A549 (cell line): ENCODE measurements at regions not wholly inside any gene's neighbourhood (a gene's known extent, or its start where the extent isn't known, plus 50 kb on each side); places are given as distances from the start of the nearest gene placed in this dataset.

ENCODE experiments used
- ATAC-seq, 2 experiments: fragments of 200-7000 bp in 1 of 2; fragments of >200 bp in 1 of 2; cut with Nextera tagmentation in 1 of 2; cut with Tn5 transposase in 1 of 2; 3 replicates each; pipeline versions ENCODE4 v1.8.0 to v1.9.1; 2018 to 2020; ENCODE audit warnings: mild to moderate bottlenecking in 1 of 2, moderate library complexity in 1 of 2
- CTCF ChIA-PET: fragments of 300-600 bp; sonication (Branson Sonifier 250); formaldehyde crosslinking; extraction: SDS; loops from one replicate; lab custom pipeline; 2021; ENCODE audit warnings: antibody characterized with exemption, inconsistent platforms; lab: Yijun Ruan, JAX
- POLR2A ChIA-PET: fragments of 350-600 bp; formaldehyde crosslinking; extraction: SDS; loops from one replicate; lab custom pipeline; 2021; ENCODE audit warnings: antibody characterized with exemption, inconsistent platforms; lab: Yijun Ruan, JAX
- DNase-seq, 2 experiments: peaks; one replicate each; pipeline versions ENCODE4 v3.0.0 to v3.0.0-alpha.2; 2011 to 2016; ENCODE audit warnings: low read depth in 1 of 2, low spot score in 1 of 2
- FAIRE-seq: peaks from 2 replicates; lab custom pipeline; 2011; peaks lifted over from hg19 to GRCh38; lab: Jason Lieb, UNC
- H3K27ac ChIP-seq, 2 experiments: fragments of >200 bp; sonication (Bioruptor Twin); formaldehyde crosslinking; 3 replicates each; pipeline ENCODE4 v1.5.1; 2016 to 2017
- H3K4me1 ChIP-seq: fragments of >200 bp; sonication (Bioruptor Twin); formaldehyde crosslinking; 3 replicates; pipeline ENCODE4 v1.6.1; 2016
- H3K4me2 ChIP-seq: fragments of >200 bp; sonication (Bioruptor Twin); formaldehyde crosslinking; 3 replicates; pipeline ENCODE4 v1.6.1; 2016
- H3K4me3 ChIP-seq: fragments of >200 bp; sonication (Bioruptor Twin); formaldehyde crosslinking; 3 replicates; pipeline ENCODE4 v1.5.1; 2016
- H3K9me3 ChIP-seq: fragments of >200 bp; sonication (Bioruptor Twin); formaldehyde crosslinking; 3 replicates; pipeline ENCODE4 v1.6.1; 2016
- CHD2 ChIP-seq: fragments of 150-350 bp; IDR thresholded peaks from 2 replicates; pipeline ENCODE4 v1.6.1; 2014; ENCODE audit warnings: low read length; ENCODE audit not compliant: partially characterized antibody
- CHD4 ChIP-seq: fragments of 200-600 bp; sonication (generic); IDR thresholded peaks from 2 replicates; pipeline ENCODE4 v1.6.1; 2016; ENCODE audit warnings: antibody characterized with exemption, mild to moderate bottlenecking, borderline replicate concordance
- FOSL2 ChIP-seq, 2 experiments: fragments of 450-650 bp in 1 of 2; fragments of >200 bp in 1 of 2; sonication (Bioruptor Twin) in 1 of 2; formaldehyde crosslinking; IDR thresholded peaks; 2 replicates each; pipeline versions ENCODE4 v1.5.0 to v1.6.1; 2016 to 2020; ENCODE audit warnings: mild to moderate bottlenecking in 1 of 2, moderate library complexity in 1 of 2
- GATA3 ChIP-seq: IDR thresholded peaks from 2 replicates; pipeline ENCODE4 v1.6.1; 2012; ENCODE audit warnings: borderline replicate concordance
- HEYL ChIP-seq: fragments of 250-450 bp; sonication (Bioruptor Pico); IDR thresholded peaks from 2 replicates; pipeline ENCODE4 v1.8.0; 2021; ENCODE audit warnings: mild to moderate bottlenecking, moderate library complexity
- HOXB13 ChIP-seq: fragments of 250-450 bp; sonication (Bioruptor Pico); IDR thresholded peaks from 2 replicates; pipeline ENCODE4 v1.5.0; 2020; ENCODE audit warnings: low read depth, mild to moderate bottlenecking, moderate library complexity
- HOXB5 ChIP-seq: fragments of 250-450 bp; sonication (Bioruptor Pico); IDR thresholded peaks from 2 replicates; pipeline ENCODE4 v1.5.0; 2020; ENCODE audit warnings: mild to moderate bottlenecking, moderate library complexity
- JUN ChIP-seq, 2 experiments: fragments of >200 bp; sonication (Bioruptor Twin); formaldehyde crosslinking; IDR thresholded peaks; 2 replicates in 1 of 2; 3 replicates in 1 of 2; pipeline ENCODE4 v1.6.1; 2016 to 2017
- JUNB ChIP-seq: fragments of >200 bp; sonication (Bioruptor Twin); formaldehyde crosslinking; IDR thresholded peaks from 2 replicates; pipeline ENCODE4 v1.6.1; 2016
- NPAS2 ChIP-seq: fragments of 250-450 bp; sonication (Bioruptor Pico); IDR thresholded peaks from 2 replicates; pipeline ENCODE4 v1.8.0; 2022; ENCODE audit warnings: mild to moderate bottlenecking, moderate library complexity, borderline replicate concordance
- PHF8 ChIP-seq: fragments of 200-600 bp; sonication (generic); IDR thresholded peaks from 2 replicates; pipeline ENCODE4 v1.6.1; 2016; ENCODE audit warnings: low read depth, mild to moderate bottlenecking, antibody characterized with exemption, moderate library complexity, borderline replicate concordance
- POLR2A ChIP-seq: IDR thresholded peaks from 2 replicates; pipeline ENCODE4 v1.6.1; 2012; ENCODE audit warnings: mild to moderate bottlenecking, low read length
- POLR2AphosphoS2 ChIP-seq: conservative IDR thresholded peaks from 2 replicates; pipeline ENCODE4 v1.6.1; 2012; ENCODE audit warnings: low read length, improper control_type of control experiment, inconsistent platforms
- RARB ChIP-seq: fragments of 250-450 bp; sonication (Bioruptor Pico); IDR thresholded peaks from 2 replicates; pipeline ENCODE4 v1.8.0; 2021; ENCODE audit warnings: mild to moderate bottlenecking, moderate library complexity
- RNF2 ChIP-seq: fragments of 200-600 bp; sonication (generic); IDR thresholded peaks from 2 replicates; pipeline ENCODE4 v1.6.1; 2016; ENCODE audit warnings: low read depth, mild to moderate bottlenecking, antibody characterized with exemption, moderate library complexity, borderline replicate concordance
- SMC3 ChIP-seq: fragments of >200 bp; sonication (Bioruptor Twin); formaldehyde crosslinking; IDR thresholded peaks from 3 replicates; pipeline ENCODE4 v1.6.1; 2018; ENCODE audit warnings: inconsistent platforms
- TFCP2L1 ChIP-seq: fragments of 250-450 bp; sonication (Bioruptor Pico); IDR thresholded peaks from 2 replicates; pipeline ENCODE4 v1.5.0; 2021; ENCODE audit warnings: mild to moderate bottlenecking
- USF2 ChIP-seq: fragments of 450-650 bp; IDR thresholded peaks from 2 replicates; pipeline ENCODE4 v1.6.1; 2014; ENCODE audit warnings: antibody characterized with exemption
- ZC3H11A ChIP-seq: fragments of 450-650 bp; IDR thresholded peaks from 2 replicates; pipeline ENCODE4 v1.6.1; 2014; ENCODE audit warnings: antibody characterized with exemption, mild to moderate bottlenecking
- ZNF302 ChIP-seq: fragments of 250-450 bp; sonication (Bioruptor Pico); IDR thresholded peaks from 2 replicates; pipeline ENCODE4 v1.9.0; 2021; ENCODE audit warnings: inconsistent platforms, mild to moderate bottlenecking, moderate library complexity
- WGBS: methylation state at CpG from one replicate; pipeline ENCODE4 v1.1.6; 2017; ENCODE audit errors: missing lambda C conversion rate; 5-methylcytosine and 5-hydroxymethylcytosine counted together
- TF ChIP-seq, protein P1 (sequence below): IDR thresholded peaks from 2 replicates; pipeline ENCODE4 v1.6.1; 2012

DNA sequence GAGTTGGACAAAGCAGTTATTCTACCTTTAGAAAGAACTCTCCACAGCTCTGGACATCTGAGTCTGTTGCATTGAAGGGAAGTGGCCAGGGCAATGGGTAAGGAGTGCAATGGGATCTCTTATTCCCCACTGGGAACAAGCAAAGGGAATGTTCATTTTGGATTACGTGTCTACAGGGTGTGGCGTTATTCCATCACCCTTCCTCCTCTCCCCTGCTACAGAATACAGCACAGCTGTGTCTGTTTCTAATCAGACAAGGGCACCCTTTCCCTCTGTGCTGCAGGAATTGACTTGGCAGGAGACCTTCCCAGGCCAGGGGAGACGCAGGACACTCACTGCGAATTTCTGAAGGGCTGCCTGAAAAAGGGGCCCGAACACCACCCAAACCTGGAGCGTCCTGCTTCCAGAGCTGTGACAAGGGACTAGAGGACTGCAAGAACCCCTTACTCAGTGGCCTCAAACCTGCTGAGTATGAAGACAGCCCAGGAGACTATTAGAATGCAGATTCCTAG is 163.6 kb upstream of the RAB4A start:
- H3K27ac ChIP-seq, result no peak overlapping the region
- no peak overlapping the region for H3K4me2 ChIP-seq
- ChIA-PET POLR2A (no interaction called here), CTCF (no interaction called here)
- no peak overlapping the region for H3K4me3 ChIP-seq
- ATAC-seq (no peak), DNase-seq (no peak), FAIRE-seq (no peak)
- WGBS, result 91% methylated on average over 6 of the region's 6 CpGs
- no peak for TF ChIP-seq PHF8
- no peak for TF ChIP-seq ZC3H11A
- no peak for TF ChIP-seq RARB (CRISPR knock-in tag)
- TF ChIP-seq FOSL2 (IDR thresholded peaks at IDR 0.05), result no peak
- no peak for TF ChIP-seq FOSL2 (CRISPR knock-in tag; IDR thresholded peaks at IDR 0.05)
- no peak for TF ChIP-seq NPAS2 (CRISPR knock-in tag)
- no peak for TF ChIP-seq USF2
- TF ChIP-seq GATA3, result no peak
- TF ChIP-seq HOXB5 (CRISPR knock-in tag), result no peak
- no peak for TF ChIP-seq POLR2A
- TF ChIP-seq JUN (IDR thresholded peaks at IDR 0.05), result no peak
- no peak for TF ChIP-seq ZNF302
- no peak for TF ChIP-seq POLR2AphosphoS2
- no peak for TF ChIP-seq CHD2
- TF ChIP-seq SMC3, result no peak
- no peak for TF ChIP-seq HEYL (CRISPR knock-in tag)
- TF ChIP-seq, protein P1, sequence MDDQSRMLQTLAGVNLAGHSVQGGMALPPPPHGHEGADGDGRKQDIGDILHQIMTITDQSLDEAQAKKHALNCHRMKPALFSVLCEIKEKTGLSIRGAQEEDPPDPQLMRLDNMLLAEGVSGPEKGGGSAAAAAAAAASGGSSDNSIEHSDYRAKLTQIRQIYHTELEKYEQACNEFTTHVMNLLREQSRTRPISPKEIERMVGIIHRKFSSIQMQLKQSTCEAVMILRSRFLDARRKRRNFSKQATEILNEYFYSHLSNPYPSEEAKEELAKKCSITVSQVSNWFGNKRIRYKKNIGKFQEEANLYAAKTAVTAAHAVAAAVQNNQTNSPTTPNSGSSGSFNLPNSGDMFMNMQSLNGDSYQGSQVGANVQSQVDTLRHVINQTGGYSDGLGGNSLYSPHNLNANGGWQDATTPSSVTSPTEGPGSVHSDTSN, result no peak
- TF ChIP-seq CHD4, result no peak
- 0 out of 3 replicates have a peak, but pooled peaks cover 5% of the 10 kb centered on the region for H3K4me1 ChIP-seq
- H3K9me3 ChIP-seq, result no peaks in the 10 kb centered on the region

GRCh38 chr1:229107972-229108371 is 162.9 kb upstream of the RAB4A start:
- ChIA-PET CTCF (interaction anchor here (1.2 kb wide), 1 partner anchor 120 kb away, joined by 3 read pairs; no protein-coding TSS in a partner anchor), POLR2A (no interaction called here)
- 52% methylated on average over 2 of the region's 2 CpGs for WGBS
- DNase-seq, result no peak
- H3K9me3 ChIP-seq, result no peaks in the 10 kb centered on the region
- no peak overlapping the region for H3K27ac ChIP-seq
- no peak overlapping the region for H3K4me2 ChIP-seq
- no peak for TF ChIP-seq TFCP2L1 (CRISPR knock-in tag)
- no peak for TF ChIP-seq JUNB
- TF ChIP-seq RNF2, result no peak
- no peak for FAIRE-seq
- 0 out of 3 replicates have a peak, but pooled peaks cover 5% of the 10 kb centered on the region for H3K4me1 ChIP-seq
- no peak overlapping the region for H3K4me3 ChIP-seq
- no peak for ATAC-seq

DNA sequence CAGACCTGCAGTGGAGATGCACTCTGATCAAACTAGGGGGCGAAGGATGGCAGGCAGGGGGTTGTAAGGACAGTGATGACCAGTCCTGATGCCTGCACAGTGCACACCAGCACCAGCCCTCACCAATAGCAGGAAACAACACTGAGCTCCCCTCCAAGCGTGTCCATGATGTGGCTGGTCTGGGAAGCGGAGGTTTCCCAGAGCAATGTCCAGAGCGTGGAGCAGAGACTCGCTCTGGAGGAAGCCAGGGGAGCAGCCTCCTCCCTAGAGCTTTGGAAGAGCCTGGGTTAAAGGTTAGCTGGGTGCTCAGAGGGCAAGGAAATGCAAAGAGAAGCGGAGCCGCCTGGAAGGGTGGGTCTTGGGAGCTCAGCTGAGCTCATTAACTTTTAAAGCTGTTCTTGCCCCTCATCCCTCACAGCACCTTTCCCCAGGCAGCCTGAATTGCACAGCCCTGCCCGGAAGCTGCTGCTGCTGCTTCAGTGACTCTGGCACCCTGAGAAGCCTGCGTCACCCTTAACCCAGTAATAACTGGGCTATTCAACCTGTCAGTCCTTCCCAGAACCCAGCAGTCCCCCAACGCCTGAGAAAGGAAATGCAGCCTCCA is 162.2 kb upstream of the RAB4A start:
- ChIA-PET CTCF (interaction anchor here (1.2 to 1.3 kb wide), 2 partner anchors 119 to 444 kb away, joined by 3 read pairs; no protein-coding TSS in a partner anchor), POLR2A (no interaction called here)
- H3K27ac ChIP-seq, result no peak overlapping the region
- no peak for FAIRE-seq
- 0 out of 3 replicates have a peak, but pooled peaks cover 5% of the 10 kb centered on the region for H3K4me1 ChIP-seq
- H3K4me2 ChIP-seq, result no peak overlapping the region
- no peak for DNase-seq
- H3K4me3 ChIP-seq, result no peak overlapping the region
- ATAC-seq, result peak in 1 of 2 experiments; percentile 40; a peak in 3 of 6 replicates
- no peaks in the 10 kb centered on the region for H3K9me3 ChIP-seq
- 81% methylated on average over 10 of the region's 10 CpGs for WGBS
- TF ChIP-seq ZC3H11A, result no peak
- no peak for TF ChIP-seq HOXB13 (CRISPR knock-in tag)
